HL-60 (cell line): ENCODE measurements at regions not wholly inside any gene's neighbourhood (a gene's known extent, or its start where the extent isn't known, plus 50 kb on each side); places are given as distances from the start of the nearest gene placed in this dataset.
"Not testable (repeated sequence)": the region's sequence is repeated elsewhere in the genome, so short reads cannot be mapped to it uniquely, and the experiment has no call there.

ENCODE experiments used
- CTCF ChIP-seq: IDR thresholded peaks from one replicate; pipeline ENCODE4 v1.5.1; 2011; ENCODE audit warnings: low read length, control low read depth, inconsistent platforms; ENCODE audit not compliant: insufficient read depth
- POLR2AphosphoS5 ChIP-seq: IDR thresholded peaks from 2 replicates; pipeline ENCODE4 v1.6.1; 2012; ENCODE audit warnings: low read depth

- not testable (repeated sequence) for TF ChIP-seq CTCF, POLR2AphosphoS5
Observed at GRCh38 chr15:24259106-24259505, 416.5 kb upstream of the NPAP1 start.
